Panc1 (cell line): ENCODE measurements at regions not wholly inside any gene's neighbourhood (a gene's known extent, or its start where the extent isn't known, plus 50 kb on each side); places are given as distances from the start of the nearest gene placed in this dataset.

ENCODE experiments used
- POLR2AphosphoS5 ChIP-seq: IDR thresholded peaks from 2 replicates; pipeline ENCODE4 v1.6.1; 2012; ENCODE audit warnings: mild to moderate bottlenecking, low read depth, low read length, moderate library complexity
- TF ChIP-seq, protein P1 (sequence below): fragments of 450-650 bp; IDR thresholded peaks from 2 replicates; pipeline ENCODE4 v1.5.1; 2017; ENCODE audit warnings: mild to moderate bottlenecking
- TF ChIP-seq, protein P2 (sequence below), 2 experiments: IDR thresholded peaks; 2 replicates each; pipeline ENCODE4 v1.6.1; 2011 to 2012; ENCODE audit warnings: low read depth in 2 of 2, control low read depth in 1 of 2, low read length in 1 of 2, mild to moderate bottlenecking in 1 of 2, moderate library complexity in 1 of 2; ENCODE audit not compliant: insufficient read depth in 1 of 2

DNA sequence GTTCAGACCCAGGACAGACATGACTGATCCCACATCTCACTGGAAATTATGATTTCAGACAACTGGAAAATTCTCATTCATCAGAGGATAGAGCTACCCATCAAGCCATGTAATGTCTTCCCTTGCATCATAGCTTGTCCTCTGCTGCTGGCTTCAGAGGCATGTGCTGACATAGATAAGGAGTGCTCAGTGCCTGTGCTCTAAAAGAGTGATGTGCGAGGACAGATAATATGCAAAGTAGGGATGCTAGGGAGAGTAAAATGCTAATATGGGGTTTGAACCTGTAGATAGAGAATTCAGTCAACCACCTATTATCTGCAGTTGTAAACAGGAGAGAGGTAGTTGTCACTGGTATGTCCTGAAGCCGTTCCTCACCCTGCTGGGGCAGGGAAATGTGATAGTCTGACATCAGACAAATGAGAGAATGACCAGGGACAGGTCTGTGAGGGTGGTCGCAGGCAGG, 349.7 kb upstream of the CCL2 start:
- TF ChIP-seq, protein P1, sequence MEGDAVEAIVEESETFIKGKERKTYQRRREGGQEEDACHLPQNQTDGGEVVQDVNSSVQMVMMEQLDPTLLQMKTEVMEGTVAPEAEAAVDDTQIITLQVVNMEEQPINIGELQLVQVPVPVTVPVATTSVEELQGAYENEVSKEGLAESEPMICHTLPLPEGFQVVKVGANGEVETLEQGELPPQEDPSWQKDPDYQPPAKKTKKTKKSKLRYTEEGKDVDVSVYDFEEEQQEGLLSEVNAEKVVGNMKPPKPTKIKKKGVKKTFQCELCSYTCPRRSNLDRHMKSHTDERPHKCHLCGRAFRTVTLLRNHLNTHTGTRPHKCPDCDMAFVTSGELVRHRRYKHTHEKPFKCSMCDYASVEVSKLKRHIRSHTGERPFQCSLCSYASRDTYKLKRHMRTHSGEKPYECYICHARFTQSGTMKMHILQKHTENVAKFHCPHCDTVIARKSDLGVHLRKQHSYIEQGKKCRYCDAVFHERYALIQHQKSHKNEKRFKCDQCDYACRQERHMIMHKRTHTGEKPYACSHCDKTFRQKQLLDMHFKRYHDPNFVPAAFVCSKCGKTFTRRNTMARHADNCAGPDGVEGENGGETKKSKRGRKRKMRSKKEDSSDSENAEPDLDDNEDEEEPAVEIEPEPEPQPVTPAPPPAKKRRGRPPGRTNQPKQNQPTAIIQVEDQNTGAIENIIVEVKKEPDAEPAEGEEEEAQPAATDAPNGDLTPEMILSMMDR, result no peak
- TF ChIP-seq, protein P2, sequence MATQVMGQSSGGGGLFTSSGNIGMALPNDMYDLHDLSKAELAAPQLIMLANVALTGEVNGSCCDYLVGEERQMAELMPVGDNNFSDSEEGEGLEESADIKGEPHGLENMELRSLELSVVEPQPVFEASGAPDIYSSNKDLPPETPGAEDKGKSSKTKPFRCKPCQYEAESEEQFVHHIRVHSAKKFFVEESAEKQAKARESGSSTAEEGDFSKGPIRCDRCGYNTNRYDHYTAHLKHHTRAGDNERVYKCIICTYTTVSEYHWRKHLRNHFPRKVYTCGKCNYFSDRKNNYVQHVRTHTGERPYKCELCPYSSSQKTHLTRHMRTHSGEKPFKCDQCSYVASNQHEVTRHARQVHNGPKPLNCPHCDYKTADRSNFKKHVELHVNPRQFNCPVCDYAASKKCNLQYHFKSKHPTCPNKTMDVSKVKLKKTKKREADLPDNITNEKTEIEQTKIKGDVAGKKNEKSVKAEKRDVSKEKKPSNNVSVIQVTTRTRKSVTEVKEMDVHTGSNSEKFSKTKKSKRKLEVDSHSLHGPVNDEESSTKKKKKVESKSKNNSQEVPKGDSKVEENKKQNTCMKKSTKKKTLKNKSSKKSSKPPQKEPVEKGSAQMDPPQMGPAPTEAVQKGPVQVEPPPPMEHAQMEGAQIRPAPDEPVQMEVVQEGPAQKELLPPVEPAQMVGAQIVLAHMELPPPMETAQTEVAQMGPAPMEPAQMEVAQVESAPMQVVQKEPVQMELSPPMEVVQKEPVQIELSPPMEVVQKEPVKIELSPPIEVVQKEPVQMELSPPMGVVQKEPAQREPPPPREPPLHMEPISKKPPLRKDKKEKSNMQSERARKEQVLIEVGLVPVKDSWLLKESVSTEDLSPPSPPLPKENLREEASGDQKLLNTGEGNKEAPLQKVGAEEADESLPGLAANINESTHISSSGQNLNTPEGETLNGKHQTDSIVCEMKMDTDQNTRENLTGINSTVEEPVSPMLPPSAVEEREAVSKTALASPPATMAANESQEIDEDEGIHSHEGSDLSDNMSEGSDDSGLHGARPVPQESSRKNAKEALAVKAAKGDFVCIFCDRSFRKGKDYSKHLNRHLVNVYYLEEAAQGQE (IDR thresholded peaks at IDR 0.05; ENCODE audit: insufficient read depth in 1 of 2, low read depth in 2 of 2, low read length in 1 of 2), result no peak
- no peak for TF ChIP-seq POLR2AphosphoS5
